Inflammatory macrophage treated with lipopolysaccharide for 1 hour (primary cell): ENCODE measurements at regions not wholly inside any gene's neighbourhood (a gene's known extent, or its start where the extent isn't known, plus 50 kb on each side); places are given as distances from the start of the nearest gene placed in this dataset.

ENCODE experiments used
- DNase-seq, 2 donors: peaks; one replicate each; pipeline ENCODE4 v3.0.0-alpha.2; 2020 to 2022

DNA sequence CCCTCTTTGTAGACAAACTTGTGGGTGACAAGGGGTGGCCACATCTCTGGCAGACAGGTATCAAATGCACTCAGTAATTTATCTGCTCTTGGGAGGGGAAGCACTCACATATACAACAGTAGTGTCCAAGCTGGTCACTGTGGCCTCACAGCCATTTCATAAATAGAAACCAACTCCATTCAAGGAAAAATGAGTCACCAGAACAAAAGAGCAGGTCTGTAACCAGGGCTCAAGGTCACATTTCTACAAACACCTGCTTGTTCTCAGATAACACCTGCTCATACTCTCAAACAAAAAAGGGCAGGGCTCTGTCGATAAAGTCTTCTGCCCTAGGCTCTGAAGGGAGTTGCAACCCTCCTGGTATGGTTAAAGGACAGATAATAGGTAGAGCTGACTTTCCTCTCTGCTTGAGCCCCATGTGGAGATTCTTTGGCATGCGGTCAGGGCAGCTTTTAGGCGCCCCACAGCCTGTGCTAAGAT is 459.0 kb downstream of the BCL11A start:
- DNase-seq: no peak

DNA sequence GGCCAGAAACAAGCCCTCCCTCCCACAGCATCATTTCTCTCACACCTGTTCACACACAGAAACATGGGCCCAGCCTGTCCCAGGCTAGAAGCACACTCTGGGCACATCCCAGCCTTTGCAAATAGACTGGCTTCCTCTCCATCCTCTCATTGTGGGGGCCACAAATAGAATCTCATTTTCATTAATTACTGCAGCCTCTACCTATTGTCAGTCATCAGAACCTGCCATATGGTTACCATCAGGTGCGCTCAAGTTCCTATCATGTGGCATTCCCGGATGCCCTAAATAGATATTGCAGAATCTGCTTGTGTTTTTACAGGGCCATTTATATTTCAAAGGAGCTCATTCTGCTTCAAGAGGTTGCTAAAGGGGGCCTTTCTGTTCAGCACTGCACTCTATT is 460.7 kb downstream of the BCL11A start:
- no peak for DNase-seq

DNA sequence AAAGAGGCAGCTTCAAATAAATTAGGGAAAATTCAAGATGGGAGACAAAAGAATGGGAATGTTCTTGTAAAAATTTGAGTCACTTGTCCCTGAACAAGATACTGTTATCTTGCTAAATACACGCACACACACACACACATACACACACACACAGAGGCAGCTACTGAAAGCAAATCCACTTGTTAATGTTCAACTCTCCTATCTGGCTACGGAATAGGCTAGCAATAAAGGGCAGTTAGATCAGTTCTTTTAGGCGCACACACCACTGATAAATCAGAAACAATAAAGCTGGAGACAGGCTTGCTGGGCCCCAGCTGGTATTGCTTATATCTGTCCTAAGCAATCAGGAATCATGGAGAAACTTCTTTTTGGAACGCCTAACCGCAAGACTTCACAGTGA is 461.6 kb downstream of the BCL11A start:
- no peak for DNase-seq

DNA sequence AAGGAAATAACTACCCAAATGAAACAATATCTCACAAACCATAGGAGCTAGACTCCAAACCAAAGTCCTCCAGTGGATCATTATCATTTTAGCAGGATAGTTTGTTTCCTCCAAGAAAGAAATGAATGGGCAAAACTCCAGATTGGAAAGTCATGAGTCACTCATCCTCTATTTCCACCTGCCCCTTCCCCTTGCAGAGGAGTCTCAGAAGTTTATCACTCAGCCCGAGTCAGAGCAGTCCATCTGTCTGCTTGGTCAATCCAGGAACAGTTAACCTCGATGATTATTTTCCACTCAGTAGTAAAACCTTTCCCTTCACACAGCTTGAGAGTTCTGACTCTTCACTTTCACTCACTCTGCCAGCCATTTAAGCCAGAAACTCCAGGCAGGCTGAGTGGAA is 462.2 kb downstream of the BCL11A start:
- DNase-seq: no peak

DNA sequence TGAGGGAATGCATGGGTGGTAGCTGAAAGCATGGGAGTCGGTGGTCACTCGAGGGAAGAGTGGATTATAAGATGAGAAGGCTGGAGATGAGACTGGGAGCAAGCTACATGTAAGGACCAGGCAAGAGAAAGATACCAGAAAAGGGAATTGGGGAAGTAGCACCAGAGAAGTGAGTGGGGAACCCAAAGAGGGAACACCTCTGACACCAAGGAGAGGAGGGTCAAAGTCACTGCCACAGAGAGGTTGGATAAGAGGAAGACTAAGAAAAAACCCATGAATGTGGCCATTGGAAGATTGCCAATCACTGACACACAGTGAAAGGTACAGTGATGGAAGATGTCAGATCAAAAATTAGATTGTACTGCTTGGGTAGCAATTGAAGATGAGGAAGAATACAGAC is 473.9 kb downstream of the BCL11A start:
- DNase-seq: no peak

DNA sequence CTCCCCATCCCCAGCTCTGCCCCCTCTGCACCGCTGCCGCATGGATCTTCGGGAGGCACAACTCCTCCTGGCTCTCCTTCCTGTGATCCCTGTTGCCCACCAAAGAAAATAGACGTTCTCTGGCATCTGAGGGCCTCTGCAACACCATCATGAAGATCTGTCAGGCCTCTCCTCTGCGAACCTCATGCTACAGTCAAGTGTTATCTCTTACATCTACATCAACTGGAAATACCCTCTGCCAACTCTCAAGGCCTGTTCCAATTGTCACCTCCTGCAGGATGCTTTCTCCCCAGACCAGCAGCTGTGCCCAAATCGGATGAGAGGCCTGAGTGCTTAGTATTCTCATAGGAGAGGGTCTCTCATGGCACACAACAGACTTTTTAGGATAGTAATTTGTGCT is 478.4 kb downstream of the BCL11A start:
- no peak for DNase-seq

DNA sequence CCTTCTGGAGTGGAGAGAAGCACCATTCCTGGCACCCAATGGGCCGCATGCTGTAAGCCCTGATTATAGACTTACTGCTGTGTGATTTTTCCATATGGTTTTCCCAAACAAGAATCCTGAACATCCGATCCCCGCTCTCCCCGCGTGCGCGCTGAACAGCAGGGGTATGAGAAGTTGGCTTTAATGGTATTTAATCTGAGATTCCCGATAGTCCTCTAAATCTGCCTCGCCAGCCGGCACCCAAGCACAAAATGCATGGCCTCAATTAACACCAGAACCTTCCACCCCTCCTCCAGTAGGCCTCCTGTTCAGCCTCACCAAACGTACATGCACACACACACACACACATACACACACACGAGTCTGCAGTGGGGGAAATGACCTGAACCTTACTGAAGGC is 480.3 kb downstream of the BCL11A start:
- DNase-seq: no peak

DNA sequence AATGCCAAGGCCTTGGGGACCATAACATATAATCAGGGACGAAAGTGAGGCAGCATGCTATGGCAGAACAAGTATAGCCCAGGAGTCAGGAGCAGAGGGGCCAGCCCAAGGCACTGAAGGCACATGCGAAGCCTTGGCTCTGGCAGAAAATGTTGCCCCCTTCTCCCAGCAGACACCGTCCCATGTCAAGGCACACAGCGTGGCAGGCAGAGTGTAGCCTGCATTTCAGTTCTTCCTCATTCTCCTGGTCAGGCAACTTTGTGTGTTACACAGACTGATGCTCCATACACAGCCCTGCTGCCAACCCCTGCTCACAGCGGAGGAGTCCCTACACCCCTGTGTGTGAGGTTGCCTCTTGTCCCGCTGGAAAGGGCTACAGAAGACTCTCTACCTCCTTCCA is 480.8 kb downstream of the BCL11A start:
- DNase-seq: no peak

DNA sequence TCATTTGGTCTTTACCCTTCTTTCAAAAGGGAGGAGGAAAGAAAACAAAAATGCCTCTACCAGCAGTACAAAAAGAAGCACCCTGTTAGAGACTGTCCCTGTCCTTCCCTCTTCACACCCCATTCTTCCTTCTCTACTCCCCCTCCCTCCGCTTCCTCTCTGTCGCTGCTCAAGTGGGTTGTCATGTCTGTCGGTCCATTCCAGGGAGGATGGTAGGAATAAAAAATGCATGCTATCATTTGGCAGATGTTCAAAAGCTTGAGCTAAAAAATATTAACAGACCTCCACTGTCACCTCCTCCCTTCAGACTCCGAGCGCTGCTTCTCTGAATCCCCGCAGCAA is 482.0 kb downstream of the BCL11A start:
- DNase-seq: no peak

DNA sequence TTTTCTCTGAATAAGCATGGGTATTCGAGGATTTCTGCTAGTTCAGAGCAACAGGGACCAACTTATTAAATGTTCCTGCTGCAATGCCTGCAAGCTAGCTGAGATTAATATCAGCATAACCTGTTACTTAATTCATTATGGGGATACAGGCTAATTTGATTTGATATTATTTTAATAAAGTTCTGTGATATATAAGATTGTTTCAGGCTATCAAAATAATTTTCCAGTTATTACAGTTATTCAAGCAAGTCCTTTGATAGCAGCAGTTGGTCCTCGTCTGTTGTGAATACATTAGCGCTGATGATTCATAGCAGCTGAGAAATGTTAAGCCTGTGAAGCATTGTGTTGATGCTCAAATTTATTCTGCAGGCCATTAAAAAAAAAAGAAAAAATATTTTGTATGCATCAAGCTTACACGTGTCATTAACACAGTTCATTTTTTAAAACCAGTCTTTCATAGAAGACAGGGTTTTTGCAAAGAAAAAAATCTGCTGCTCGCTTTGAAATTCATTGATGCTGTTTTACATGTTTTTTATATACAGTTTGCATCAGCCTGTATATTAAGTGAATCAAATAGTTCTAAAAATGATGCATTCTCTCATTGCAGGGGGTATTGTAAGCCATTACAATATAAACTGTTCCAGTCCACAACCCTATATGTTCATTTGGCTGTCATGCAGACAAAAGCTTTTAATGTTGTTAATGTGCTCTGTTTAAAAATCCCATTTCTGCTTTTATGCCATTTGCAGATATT is 482.5 kb downstream of the BCL11A start:
- DNase-seq: no peak

DNA sequence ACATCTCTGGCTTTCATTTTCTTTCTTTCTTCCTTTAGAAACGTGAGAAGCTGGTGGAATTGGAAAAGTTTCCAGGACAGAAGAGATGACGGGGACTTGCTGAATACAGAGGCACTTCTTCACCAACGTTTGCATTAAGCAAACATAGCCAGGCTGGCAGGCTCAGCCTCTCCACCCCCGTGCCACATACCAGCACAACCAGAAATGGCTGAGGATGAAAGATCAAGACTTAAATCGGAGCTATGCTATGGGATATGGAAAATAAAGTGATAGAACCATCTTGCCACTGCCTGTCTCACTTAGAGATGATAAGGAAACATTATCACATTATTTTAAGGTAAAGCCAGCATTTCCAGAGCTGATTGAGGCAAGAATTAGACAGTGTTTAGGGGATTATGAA is 483.3 kb downstream of the BCL11A start:
- no peak for DNase-seq

DNA sequence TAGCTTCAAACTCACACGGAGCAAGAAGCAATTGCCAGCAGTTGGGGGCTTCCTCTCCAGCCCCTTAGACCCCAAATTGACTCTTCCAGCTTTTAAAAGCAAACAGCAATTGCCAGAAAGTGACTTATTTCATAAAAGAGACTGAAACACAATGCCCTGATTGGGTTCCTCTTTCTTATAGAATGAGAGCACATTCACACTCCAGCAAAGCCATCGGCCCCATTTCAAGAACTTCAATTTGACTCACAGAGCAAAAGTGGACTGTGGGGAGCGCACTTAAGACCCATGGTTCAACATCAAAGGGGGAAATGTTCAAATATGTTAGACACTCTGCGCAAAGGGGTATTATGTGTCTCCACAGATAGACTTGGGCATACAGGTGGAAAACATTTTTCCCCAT is 484.7 kb downstream of the BCL11A start:
- DNase-seq: no peak

DNA sequence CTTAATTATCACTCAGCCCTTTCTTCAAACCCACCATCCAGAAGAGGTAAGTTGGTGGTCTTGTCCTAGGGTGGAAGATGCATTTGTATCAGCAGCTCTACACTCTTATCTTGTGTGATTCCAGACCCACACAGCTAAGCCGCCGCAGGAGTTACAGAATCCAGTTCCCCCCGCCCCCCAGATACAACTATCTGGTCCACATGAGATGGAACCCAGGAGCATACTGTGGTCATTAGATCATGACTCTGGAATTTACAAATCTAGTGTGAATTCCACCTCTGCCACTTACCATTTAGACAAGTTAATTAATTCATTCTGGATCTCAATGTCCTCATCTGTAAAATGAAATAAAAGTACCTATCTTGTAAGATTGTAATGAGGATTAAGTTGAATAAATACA is 486.4 kb downstream of the BCL11A start:
- DNase-seq: no peak

DNA sequence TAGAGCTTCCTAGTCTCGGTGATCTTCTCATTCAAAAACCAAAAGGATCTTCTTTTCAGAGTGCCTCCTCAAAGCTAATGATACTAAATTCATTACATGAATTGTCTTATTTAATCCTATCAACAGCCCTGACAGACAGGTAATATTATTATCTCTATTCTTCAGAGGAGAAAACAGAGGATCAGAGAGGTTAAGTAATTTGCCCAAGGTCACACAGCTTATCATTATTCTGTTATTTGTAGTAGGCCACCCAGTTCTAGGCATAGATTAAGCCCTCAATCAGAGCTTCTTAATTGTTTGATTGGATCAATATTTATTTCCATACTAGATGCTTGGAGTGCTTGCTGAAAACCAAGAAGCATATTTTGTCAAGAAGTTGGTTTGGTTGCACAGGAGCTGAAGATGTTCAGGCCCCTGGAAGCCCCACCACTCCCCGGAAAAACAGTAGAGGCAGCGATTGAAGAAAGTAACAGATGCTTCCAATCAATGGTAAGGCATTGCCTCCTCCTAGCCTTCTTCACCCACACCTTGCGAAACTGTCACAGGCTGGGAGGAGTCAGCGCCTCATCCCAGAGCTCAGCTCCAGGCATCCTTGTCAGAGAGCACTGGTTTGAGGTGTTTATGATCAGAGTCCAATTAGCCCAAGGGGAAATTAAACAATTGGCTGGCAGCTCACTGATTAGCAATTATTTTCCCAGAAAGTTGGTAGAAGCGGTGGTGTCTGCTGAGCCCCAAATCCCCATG is 487.2 kb downstream of the BCL11A start:
- no peak for DNase-seq

DNA sequence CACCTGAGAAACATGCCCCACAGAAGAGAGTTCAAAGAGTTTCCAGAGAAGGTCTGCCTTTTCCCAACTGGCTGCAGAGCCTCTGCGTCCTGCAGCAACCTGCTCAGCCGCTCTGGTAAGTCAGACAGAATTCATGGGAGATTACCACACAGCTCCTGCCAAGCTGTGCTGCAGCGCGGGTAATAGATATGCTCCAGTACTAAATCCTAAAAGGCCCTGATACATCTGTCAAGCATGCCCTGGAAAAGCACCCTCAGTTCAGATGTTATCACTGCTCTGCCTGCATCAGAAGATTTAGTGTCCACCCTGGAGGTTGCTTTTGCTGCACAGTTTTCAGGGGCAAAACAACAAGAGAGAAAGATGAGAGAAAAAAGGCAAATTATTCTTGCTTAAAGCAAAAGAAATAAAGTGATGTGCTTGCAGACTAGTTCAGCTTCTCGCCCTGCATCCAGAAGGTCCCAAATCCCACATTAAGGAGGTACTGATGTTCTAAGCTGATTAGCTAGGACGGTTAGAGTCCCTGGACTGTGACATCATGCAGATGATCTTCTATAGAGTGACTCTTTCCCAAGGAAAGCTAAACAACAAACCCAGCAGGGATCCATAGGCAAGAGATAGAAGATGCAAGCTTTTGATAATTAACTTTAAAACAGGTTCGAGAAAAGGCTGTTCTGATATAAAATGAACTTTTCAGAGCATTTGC is 488.6 kb downstream of the BCL11A start:
- no peak for DNase-seq

DNA sequence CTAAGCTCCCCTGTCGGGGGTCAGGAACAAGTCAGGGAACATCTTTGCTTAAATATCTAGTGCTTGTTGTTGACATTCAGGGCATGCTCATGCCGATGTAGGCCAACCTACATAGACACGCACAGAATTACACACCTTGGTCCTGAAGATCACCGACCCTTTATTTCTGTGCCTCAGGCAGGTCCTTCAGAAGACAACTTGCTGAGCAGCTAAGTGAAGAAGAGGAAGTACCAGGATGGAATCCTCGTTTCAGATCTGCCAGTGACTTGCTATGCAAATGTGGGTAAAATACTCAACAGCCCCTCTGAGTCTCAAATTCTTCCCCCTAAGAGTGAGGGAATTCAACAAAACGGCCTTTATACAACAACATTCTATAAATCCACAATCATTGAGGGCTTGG is 494.7 kb downstream of the BCL11A start:
- DNase-seq: no peak

DNA sequence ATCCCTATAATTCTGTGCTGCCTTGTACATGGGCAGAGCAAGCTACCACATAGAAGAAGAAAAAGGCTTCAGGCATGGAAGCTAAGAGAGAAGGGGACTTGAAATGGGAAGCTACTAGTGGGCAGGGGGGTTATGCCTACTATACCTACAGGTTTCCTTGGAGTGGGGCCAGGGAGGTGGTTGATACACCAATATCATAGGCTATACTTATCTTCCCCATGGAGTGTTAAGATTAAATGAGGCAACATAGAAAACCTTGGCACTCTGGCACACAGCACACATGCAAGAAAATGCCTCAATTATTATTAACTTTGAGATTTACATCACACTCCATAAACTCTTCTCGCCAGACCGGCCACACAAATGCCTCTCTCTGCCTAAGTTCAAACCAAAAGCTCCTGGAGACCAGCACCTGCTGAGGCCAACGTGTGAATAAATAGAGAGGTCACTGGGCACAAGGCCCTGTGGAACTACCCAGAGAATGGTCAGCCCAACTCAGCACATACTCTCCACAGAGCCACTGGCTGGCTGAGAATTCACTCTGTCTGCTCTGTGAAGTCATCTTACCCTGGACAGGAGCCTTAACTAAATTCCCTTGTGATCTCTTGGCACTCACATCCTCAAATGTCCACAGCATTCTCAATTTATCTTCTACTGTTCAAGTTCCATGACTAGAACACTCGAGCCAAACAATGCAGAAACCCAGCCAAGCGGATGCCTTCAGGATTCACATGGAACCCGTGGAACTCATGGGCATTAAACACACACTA is 498.7 kb downstream of the BCL11A start:
- DNase-seq: no peak

DNA sequence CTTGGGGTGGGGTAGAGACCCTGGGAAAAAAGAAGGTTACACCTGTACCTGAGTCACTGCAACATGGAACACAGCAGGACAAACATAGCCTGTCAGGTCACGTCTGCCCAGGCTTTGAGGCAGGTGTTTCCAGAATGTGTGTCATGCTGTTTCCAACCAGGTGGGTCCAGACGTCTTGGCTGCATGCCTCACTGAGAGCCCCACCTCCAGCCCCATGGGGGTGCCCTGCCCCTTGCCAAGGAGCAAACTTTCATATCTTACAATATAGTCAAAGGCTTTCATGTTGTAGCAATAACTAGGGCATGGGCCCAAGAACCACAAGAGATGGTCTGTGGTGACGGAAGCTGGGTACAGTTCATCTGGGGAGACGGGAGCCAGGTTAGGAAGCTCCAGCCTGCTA is 499.7 kb downstream of the BCL11A start:
- DNase-seq: no peak

DNA sequence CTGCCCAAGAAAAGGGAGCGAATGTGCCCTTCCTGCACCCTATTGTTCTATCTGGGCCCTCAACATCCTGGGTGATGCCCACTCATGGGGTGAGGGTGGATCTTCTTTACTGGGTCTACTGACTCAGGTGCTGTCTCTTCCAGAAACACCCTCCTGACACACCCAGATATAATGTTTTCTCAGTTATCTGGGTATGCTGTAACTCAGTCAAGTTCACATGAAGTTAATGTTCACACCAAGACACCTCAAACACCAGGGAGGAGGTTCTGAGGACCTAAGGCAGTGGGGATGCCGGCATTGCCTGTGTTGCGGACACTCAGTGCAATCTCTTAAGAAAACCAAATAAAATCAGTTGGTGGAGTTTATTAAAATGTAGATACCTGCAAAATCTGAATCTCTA is 500.9 kb downstream of the BCL11A start:
- DNase-seq: no peak

DNA sequence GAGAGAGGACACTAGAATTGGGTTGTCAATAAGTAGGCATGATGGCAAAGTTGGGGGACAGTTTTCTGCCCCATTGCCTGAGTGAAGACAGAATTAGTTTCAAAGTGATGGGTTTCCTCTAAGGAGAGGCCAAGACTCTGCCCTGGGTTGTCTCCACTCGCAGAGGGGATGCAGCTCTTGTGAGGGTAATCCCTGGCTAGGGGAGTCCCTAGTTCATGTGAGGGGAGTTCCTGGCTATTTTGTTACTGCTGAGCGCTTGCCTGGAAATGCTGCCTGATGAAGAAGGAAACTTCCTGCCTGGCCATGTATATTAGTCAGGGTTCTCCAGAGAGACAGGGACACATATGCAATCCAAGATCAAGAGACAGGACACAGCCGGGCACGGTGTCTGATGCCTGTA is 501.5 kb downstream of the BCL11A start:
- no peak for DNase-seq

DNA sequence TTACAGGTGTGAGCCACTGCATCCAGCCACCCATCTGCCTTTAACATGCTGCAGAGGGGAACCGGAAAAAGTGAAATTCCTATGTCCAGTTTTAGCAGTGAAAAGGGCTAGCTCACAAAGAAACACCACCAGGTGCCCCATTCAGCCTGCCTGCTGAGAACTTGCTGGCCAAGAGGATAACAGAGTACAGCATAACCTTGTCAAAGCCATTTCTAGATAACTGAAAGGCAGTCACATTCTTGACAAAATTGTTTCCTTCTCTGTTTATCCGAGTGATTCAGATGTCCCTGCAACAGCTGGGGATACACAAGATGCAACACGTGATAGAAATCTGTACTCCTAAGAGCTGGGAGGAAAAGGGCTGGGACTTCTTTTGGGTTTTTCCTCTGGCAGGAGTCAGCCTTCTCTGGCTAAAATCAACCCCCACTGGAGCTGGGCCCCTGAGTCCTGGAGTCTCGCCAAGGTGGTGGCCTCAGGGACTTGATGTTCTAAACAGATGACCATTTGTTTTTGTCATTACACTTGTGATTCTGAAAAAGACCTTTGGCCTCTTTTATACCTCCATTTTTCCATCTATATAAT is 505.4 kb downstream of the BCL11A start:
- DNase-seq: no peak

DNA sequence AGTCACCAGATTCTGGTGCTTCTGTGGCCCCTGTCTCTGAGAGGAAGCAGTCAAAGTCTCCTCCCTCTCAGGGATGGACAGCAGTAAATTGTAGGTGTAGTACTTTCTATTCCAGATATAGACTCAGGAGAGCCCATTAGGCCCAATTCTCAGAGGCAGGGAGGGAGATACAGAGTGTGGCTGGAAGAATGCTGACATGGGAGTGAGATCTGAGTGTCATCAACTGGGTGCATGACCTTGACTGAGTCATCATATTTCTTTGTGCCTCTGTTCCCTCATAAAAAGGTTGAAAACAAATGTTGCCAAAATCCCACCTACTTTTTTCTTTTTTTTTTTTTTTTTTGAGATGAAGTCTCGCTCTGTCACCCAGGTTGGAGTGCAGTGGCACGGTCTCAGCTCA is 506.1 kb downstream of the BCL11A start:
- no peak for DNase-seq

DNA sequence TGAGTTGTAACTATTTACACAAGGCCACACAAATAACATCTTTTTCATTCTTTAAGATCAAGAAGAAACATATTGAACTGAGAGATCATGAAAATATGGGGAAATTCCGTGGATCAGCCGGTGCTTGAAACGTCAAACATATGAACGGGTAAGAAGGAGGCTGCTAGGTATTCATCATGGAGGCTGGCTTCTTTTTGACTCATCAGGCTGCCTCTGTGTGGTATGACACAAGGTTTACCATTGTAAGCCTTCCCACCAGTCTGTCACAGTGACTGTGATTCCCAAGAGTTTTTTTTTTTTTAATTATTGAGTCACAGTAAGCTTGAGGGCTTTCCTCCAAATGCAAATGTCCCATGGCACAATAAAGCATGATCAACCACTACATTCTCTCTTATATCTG is 506.9 kb downstream of the BCL11A start:
- DNase-seq: peak in 1 of 2 donors; percentile 7
